Heart right ventricle (tissue), 16 donors: ENCODE measurements at regions not wholly inside any gene's neighbourhood (a gene's known extent, or its start where the extent isn't known, plus 50 kb on each side); places are given as distances from the start of the nearest gene placed in this dataset.

ENCODE experiments used
- ATAC-seq, 8 donors: fragments of 200-7000 bp; cut with Tn5 transposase; one replicate each; pipeline ENCODE4 v1.9.1; 2020; ENCODE audit warnings: mild to moderate bottlenecking in 8 of 8, moderate library complexity in 8 of 8, moderate number of reproducible peaks in 1 of 8
- DNase-seq, 2 donors: peaks; one replicate each; pipeline ENCODE4 v3.0.0-alpha.2; 2020
- H3K27ac ChIP-seq, 10 donors: fragments of 200-600 bp; sonication (generic) in 2 of 10; one replicate each; pipeline versions ENCODE4 v1.5.0 to v1.8.0; 2020 to 2022; ENCODE audit warnings: mild to moderate bottlenecking in 3 of 10
- H3K27me3 ChIP-seq, 7 donors: fragments of 200-600 bp; one replicate each; pipeline ENCODE4 v1.8.0; 2021 to 2022; ENCODE audit warnings: mild to moderate bottlenecking in 2 of 7
- H3K36me3 ChIP-seq, 9 donors: fragments of 200-600 bp; sonication (generic) in 1 of 9; one replicate each; pipeline versions ENCODE4 v1.5.0 to v1.8.0; 2020 to 2022; ENCODE audit warnings: mild to moderate bottlenecking in 2 of 9
- H3K4me1 ChIP-seq, 9 donors: fragments of 200-600 bp; sonication (generic) in 1 of 9; one replicate each; pipeline versions ENCODE4 v1.5.0 to v1.8.0; 2020 to 2022; ENCODE audit warnings: mild to moderate bottlenecking in 4 of 9
- H3K4me3 ChIP-seq, 10 donors: fragments of 200-600 bp; sonication (generic) in 2 of 10; one replicate each; pipeline versions ENCODE4 v1.5.0 to v1.8.0; 2020 to 2022; ENCODE audit warnings: mild to moderate bottlenecking in 7 of 10, moderate library complexity in 2 of 10
- H3K9me3 ChIP-seq, 11 donors: fragments of 200-600 bp in 10 of 11; sonication (generic) in 2 of 11; one replicate each; pipeline versions ENCODE4 v1.5.0 to v1.8.0; 2013 to 2022; ENCODE audit warnings: mild to moderate bottlenecking in 2 of 11, control low read depth in 1 of 11, moderate library complexity in 1 of 11
- CTCF ChIP-seq, 9 donors: fragments of 200-600 bp; sonication (generic) in 2 of 9; IDR thresholded peaks; one replicate each; pipeline versions ENCODE4 v1.5.0 to v1.8.0; 2021 to 2022; ENCODE audit warnings: antibody characterized with exemption in 9 of 9, mild to moderate bottlenecking in 5 of 9, moderate library complexity in 1 of 9
- WGBS, 2 donors: extraction: QIAGEN DNeasy Blood & Tissue Kit; methylation state at CpG; one replicate each; pipeline ENCODE4 v1.1.7; 2013; ENCODE audit warnings: inconsistent platforms in 1 of 2; 5-methylcytosine and 5-hydroxymethylcytosine counted together
- intact Hi-C, 10 donors: fragments of 100-400 bp; cut with DNase I; formaldehyde crosslinking; loops; one replicate each; pipeline versions ENCODE4 v1.11.1 to v1.14.2; 2022
- donor health status: Arrhythmogenic right ventricular cardiomyopathy.
- donor health status: ischemic (EF 13 %, LVEDD 7.1; RV severe dilation, severe dysfunction).
- donor health status: healthy with polysubstance abuse.
- donor health status: DM: no; HTN: yes; CAD: no.
- donor health status: DM: no; HTN: no; CAD: no.
- donor health status: ischemic (EF 25% LVEDD 6.9; RV normal size, moderate dysfunction).
- donor health status: ischemic (EF 25% LVEDD 5.7; RV mildly dilated, moderate dysfunction).
- donor health status: healthy.
- donor health status: DM: yes; HTN: yes; CAD: no.
- donor health status: Ischemic cardiomyopathy.
- donor health status: ischemic (EF 35%, LVEDD 5.7; RV mildly dilated, moderate dysfunction).
- donor health status: nonischemic (EF 11% LVEDD 7.7; RV severe dilation, severe dysfunction).
- donor health status: DM: yes; HTN: yes; CAD: no.
- donor health status: PGD.
- donor health status: ischemic (EF 29% LVEDD 5.4; RV normal size, mild dysfunction).
- donor health status: nonischemic (EF 23%, LVEDD 6.1; RV moderate dilation, normal function).

- no peak for ATAC-seq
Measured at GRCh38 chr22:27408068-27408467, 393.5 kb downstream of the MN1 start.

DNA sequence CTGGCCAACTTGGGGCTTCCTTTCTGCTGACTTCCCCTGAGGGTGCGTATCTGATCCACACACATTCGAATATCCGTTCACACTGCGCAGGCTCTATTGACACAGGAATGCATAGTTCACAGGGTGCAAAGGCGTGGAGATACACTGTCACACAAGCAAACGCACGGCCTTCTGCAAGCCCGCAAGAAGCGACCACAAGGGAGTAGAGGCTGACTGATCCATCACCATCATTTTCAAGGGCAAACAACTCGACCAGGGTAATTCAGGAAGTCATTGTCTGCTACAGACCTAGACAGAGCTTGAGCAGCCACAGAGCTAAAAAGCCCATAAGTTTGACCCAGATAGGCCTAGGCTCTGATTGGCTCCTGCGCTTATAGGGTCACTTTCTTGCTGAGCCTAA, 392.3 kb downstream of the MN1 start:
- ATAC-seq (no peak), DNase-seq (no peak)
- Histone ChIP-seq H3K4me1 (no peaks in the 10 kb centered on the region), H3K9me3 (no peaks in the 10 kb centered on the region), H3K27me3 (peaks cover 0 to 61% (median 36%) of the 10 kb centered on the region in 7 donors), H3K4me3 (no peak overlapping the region), H3K36me3 (no peaks in the 10 kb centered on the region), H3K27ac (no peak overlapping the region)
- TF ChIP-seq CTCF (IDR thresholded peaks at IDR 0.05): peak in 1 of 9 donors; percentile 6
- 80 to 84% methylated on average over 11 of the region's 11 CpGs for WGBS, 2 donors
- intact Hi-C loops: loop anchor here in 5 of 10 donors (5.0 to 10.0 kb wide), 3 partner anchors 393 to 398 kb away; partner anchors contain the start of gene MN1 (in 3 of the 5)

More at GRCh38 chr22:27408068-27408467, 393.5 kb downstream of the MN1 start:
- no peaks in the 10 kb centered on the region for H3K4me1 ChIP-seq
- intact Hi-C loops: loop anchor here in 5 of 10 donors (5.0 to 10.0 kb wide), 3 partner anchors 394 to 399 kb away; partner anchors contain the start of gene MN1 (in 3 of the 5)
- WGBS, 2 donors: 82 to 88% methylated on average over 2 of the region's 2 CpGs
- TF ChIP-seq CTCF (IDR thresholded peaks at IDR 0.05): no peak
- no peak overlapping the region for H3K4me3 ChIP-seq
- no peak overlapping the region for H3K27ac ChIP-seq
- DNase-seq: no peak
- H3K36me3 ChIP-seq: no peaks in the 10 kb centered on the region
- H3K27me3 ChIP-seq: peaks cover 0 to 50% (median 24%) of the 10 kb centered on the region in 7 donors
- H3K9me3 ChIP-seq: peaks cover 0 to 4% (median 0%) of the 10 kb centered on the region in 11 donors

GRCh38 chr22:27412866-27413445, 388.6 kb downstream of the MN1 start:
- intact Hi-C loops: no loop called here
- Histone ChIP-seq H3K4me1 (peaks cover 0 to 7% (median 3%) of the 10 kb centered on the region in 9 donors), H3K27me3 (peaks cover 0 to 68% (median 41%) of the 10 kb centered on the region in 7 donors), H3K36me3 (no peaks in the 10 kb centered on the region), H3K4me3 (no peak overlapping the region), H3K9me3 (no peaks in the 10 kb centered on the region), H3K27ac (no peak overlapping the region)
- TF ChIP-seq CTCF (IDR thresholded peaks at IDR 0.05): no peak
- 72 to 83% methylated on average over 7 of the region's 7 CpGs for WGBS, 2 donors
- ATAC-seq (no peak), DNase-seq (no peak)

GRCh38 chr22:27413702-27414101, 387.9 kb downstream of the MN1 start:
- no peaks in the 10 kb centered on the region for H3K36me3 ChIP-seq
- no peak overlapping the region for H3K4me3 ChIP-seq
- intact Hi-C loops: no loop called here
- H3K4me1 ChIP-seq: peaks cover 0 to 7% (median 3%) of the 10 kb centered on the region in 9 donors
- 83% methylated on average over 3 of the region's 3 CpGs for WGBS, 2 donors
- no peaks in the 10 kb centered on the region for H3K9me3 ChIP-seq
- no peak for ATAC-seq
- DNase-seq: no peak
- TF ChIP-seq CTCF (IDR thresholded peaks at IDR 0.05): no peak
- H3K27me3 ChIP-seq: peaks cover 0 to 61% (median 35%) of the 10 kb centered on the region in 7 donors
- H3K27ac ChIP-seq: no peak overlapping the region
